SK-N-SH (cell line): ENCODE measurements at regions not wholly inside any gene's neighbourhood (a gene's known extent, or its start where the extent isn't known, plus 50 kb on each side); places are given as distances from the start of the nearest gene placed in this dataset.

Experiments used
- JUND ChIP-seq: IDR thresholded peaks from 2 replicates; pipeline ENCODE4 v1.4.0; 2012
- RFX5 ChIP-seq: IDR thresholded peaks from 2 replicates; pipeline ENCODE4 v1.6.1; 2012; ENCODE audit warnings: mild to moderate bottlenecking, improper control_type of control experiment, low read length
- SMC3 ChIP-seq: IDR thresholded peaks from 2 replicates; pipeline ENCODE4 v1.6.1; 2012; ENCODE audit warnings: low read depth, low read length, improper control_type of control experiment

DNA sequence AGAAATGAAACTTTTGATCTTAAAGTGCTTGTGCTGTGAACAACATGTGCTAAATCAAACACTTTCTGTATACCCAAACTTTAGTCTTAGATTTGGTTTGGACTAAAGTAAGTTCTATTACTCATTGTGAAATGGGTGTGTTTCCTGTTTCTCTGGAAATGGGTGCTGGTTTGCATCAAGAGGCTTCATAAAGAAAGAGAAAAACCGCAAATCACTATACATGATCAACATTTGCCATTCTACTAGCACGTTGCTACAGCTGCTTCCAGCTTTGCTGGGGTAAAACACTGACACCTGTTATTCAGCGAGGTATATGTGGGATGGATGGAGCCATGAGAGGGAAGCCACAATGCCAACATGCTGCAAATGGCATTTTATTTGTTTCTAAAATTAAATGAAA is 547.0 kb upstream of the ACVR2A start:
- no peak for TF ChIP-seq JUND
- no peak for TF ChIP-seq RFX5
- TF ChIP-seq SMC3 = no peak
